HG03342 (cell line): ENCODE measurements at regions not wholly inside any gene's neighbourhood (a gene's known extent, or its start where the extent isn't known, plus 50 kb on each side); places are given as distances from the start of the nearest gene placed in this dataset.
"Not testable (repeated sequence)": the region's sequence is repeated elsewhere in the genome, so short reads cannot be mapped to it uniquely, and the experiment has no call there.

Source experiments
- ATAC-seq: cut with Tn5 transposase; IDR thresholded peaks from one replicate; pipeline ENCODE4 v1.9.1; 2021; ENCODE audit warnings: mild to moderate bottlenecking, moderate library complexity; ENCODE audit not compliant: unreplicated experiment

GRCh38 chr14:88981948-88982347, 157.5 kb downstream of the TTC8 start:
- no peak for ATAC-seq

GRCh38 chr14:88983755-88984154, 159.3 kb downstream of the TTC8 start:
- ATAC-seq: no peak

- ATAC-seq: no peak
Observed at GRCh38 chr14:88985654-88986053, 161.2 kb downstream of the TTC8 start.

GRCh38 chr14:88986146-88986841, 161.8 kb downstream of the TTC8 start:
- no peak for ATAC-seq

- ATAC-seq: not testable (repeated sequence)
Observed at GRCh38 chr14:88986908-88987307, 162.5 kb downstream of the TTC8 start.

GRCh38 chr14:88987516-88987915, 163.1 kb downstream of the TTC8 start:
- ATAC-seq: no peak

- ATAC-seq: no peak
Observed at GRCh38 chr14:88989911-88990310, 165.5 kb downstream of the TTC8 start.

GRCh38 chr14:88990856-88991255, 166.4 kb downstream of the TTC8 start:
- ATAC-seq: no peak

GRCh38 chr14:88992011-88992410, 167.6 kb downstream of the TTC8 start:
- no peak for ATAC-seq

GRCh38 chr14:88993946-88994345, 169.5 kb downstream of the TTC8 start:
- ATAC-seq: no peak

GRCh38 chr14:88995437-88996198, 171.2 kb downstream of the TTC8 start:
- ATAC-seq: no peak

GRCh38 chr14:88998027-88998426, 173.6 kb downstream of the TTC8 start:
- no peak for ATAC-seq

- no peak for ATAC-seq
Observed at GRCh38 chr14:88999137-88999536, 174.7 kb downstream of the TTC8 start.

GRCh38 chr14:89000007-89000942, 175.8 kb downstream of the TTC8 start:
- peak; percentile 71 for ATAC-seq

- ATAC-seq: no peak
Observed at GRCh38 chr14:89004166-89004565, 179.7 kb downstream of the TTC8 start.

- no peak for ATAC-seq
Observed at GRCh38 chr14:89007906-89008305, 183.5 kb downstream of the TTC8 start.

- no peak for ATAC-seq
Observed at GRCh38 chr14:89011355-89012281, 187.2 kb downstream of the TTC8 start.

GRCh38 chr14:89012282-89013097, 188.0 kb downstream of the TTC8 start:
- ATAC-seq: no peak

GRCh38 chr14:89013098-89013504, 188.7 kb downstream of the TTC8 start:
- ATAC-seq: no peak
